HG03196 (cell line): ENCODE measurements at regions not wholly inside any gene's neighbourhood (a gene's known extent, or its start where the extent isn't known, plus 50 kb on each side); places are given as distances from the start of the nearest gene placed in this dataset.
"Not testable (repeated sequence)": the region's sequence is repeated elsewhere in the genome, so short reads cannot be mapped to it uniquely, and the experiment has no call there.

Experiments used
- ATAC-seq: cut with Tn5 transposase; IDR thresholded peaks from one replicate; pipeline ENCODE4 v1.9.1; 2021; ENCODE audit not compliant: unreplicated experiment

- ATAC-seq = no peak
Observed at GRCh38 chr2:129192841-129193253, 786.6 kb upstream of the RAB6C start.

GRCh38 chr2:129193961-129194360 is 785.5 kb upstream of the RAB6C start:
- no peak for ATAC-seq

GRCh38 chr2:129199501-129199900 is 780.0 kb upstream of the RAB6C start:
- no peak for ATAC-seq

DNA sequence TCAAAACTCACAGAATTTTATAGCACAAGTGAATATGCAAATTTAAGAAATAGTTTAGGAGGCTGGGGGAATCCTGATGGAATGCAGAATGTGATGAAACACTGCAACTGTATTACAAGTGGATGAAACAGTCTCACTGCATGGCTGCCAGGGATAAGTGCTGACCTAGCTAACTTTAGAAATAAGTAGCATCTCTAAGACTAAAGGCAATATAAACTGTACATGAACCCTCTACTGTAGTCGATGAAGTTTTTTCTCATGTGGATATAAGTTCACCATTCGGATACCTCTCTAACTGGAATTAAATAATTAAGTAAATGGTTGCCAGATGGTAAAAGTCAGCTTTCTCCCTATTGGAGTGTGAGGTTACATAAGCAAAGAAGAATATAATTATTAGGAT is 777.8 kb upstream of the RAB6C start:
- ATAC-seq = no peak

DNA sequence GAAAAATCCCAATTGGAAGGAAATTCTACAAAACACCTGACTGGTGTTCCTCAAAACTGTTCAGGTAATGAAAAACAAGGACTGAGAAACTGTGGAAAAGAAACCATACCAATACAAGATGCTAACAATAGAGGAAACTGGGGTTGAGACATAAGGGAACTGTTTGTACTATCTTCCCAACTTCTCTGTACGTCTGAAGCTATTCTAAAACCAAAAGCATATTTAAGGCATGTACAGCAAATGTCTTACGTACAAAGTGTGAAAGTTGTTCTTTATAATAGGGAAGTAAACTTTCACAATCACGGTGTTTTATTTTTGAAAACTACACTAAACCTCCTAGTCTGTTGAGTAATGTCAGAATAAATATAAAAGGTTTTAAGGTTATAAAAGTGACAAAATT is 776.1 kb upstream of the RAB6C start:
- ATAC-seq = no peak

DNA sequence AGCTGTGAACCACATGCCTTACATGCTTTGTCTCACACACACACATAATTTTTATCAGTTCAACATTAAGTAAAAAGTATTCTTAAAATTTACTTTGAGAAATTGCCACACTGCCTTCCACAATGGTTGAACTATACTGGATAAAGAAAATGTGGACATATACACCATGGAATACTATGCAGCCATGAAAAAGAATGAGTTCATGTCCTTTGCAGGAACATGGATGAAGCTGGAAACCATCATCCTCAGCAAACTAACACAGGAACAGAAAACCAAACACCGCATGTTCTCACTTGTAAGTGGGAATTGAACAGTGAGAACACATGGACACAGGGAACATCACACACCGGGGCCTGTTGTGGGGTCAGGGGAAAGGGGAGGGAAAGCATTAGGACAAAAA is 774.9 kb upstream of the RAB6C start:
- not testable (repeated sequence) for ATAC-seq

GRCh38 chr2:129205176-129205575 is 774.3 kb upstream of the RAB6C start:
- no peak for ATAC-seq

- no peak for ATAC-seq
Observed at GRCh38 chr2:129205766-129206165, 773.7 kb upstream of the RAB6C start.

DNA sequence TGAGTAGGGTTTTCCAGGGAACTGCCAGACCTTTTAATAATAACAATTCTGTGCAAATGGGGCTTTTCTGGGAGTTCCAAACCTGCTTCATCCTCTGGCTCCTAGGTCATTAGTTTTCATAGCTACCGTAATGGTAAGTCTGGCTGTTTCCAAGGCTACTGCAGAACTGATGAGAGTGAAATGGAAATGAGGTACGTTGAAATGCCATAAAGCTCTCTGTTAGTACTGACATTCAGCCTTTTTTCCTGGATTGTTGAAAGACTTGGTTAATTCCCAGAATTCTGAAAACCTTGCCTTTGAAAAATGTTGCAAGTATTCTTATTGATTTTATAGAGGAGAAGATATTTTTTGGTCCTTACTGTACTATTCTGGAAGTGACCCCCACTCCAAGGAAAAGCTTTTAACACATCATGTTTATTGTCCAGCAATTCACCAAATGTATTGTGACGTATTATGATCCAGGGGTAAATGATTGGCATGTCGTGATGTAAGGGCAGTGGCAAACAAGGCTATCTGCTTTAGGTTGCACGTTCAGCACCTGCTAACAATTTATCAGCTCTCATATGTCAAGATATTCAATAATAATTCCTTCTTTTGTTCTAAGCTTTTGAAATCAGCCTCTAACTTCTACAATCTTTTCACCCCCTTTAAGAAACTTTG is 767.0 kb upstream of the RAB6C start:
- ATAC-seq = no peak

DNA sequence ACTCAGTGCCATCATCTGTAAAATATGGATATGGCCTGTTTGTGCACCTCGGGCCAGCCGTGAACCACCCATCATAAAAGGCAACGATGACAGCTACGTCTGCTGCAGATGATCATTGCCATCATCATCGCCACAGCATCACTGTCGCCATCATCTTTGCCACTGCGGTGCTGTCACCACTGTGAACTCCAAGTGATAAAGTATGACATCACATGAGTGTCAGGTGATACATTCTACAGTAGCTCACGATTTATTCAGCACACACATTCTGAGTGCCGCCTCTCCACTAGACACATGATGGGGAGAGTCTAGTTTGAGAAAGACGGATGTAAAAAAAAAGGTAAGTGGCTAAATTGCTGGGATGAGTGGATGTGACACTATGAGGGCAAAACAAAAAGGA is 755.4 kb upstream of the RAB6C start:
- ATAC-seq = no peak

DNA sequence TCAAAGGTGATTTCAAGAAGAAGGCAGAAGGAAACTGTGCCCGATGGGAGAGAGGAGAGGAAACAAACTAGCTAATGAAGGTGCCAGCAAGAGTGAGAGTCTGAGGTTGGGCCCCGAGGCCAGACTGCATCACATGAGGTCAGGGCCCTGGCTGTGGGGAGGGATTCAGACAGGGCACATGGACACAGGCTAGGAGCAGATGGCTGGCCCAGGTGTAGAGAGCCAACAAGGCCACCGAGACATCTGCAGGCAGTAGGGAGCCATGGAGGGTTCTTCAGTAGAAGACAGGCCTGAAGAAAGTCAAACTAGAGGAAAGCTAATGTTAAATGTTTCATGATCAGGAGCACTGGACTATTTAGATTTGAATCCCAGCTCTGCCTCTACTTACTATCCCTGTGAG is 755.0 kb upstream of the RAB6C start:
- no peak for ATAC-seq

- ATAC-seq = no peak
Observed at GRCh38 chr2:129229196-129229595, 750.3 kb upstream of the RAB6C start.

DNA sequence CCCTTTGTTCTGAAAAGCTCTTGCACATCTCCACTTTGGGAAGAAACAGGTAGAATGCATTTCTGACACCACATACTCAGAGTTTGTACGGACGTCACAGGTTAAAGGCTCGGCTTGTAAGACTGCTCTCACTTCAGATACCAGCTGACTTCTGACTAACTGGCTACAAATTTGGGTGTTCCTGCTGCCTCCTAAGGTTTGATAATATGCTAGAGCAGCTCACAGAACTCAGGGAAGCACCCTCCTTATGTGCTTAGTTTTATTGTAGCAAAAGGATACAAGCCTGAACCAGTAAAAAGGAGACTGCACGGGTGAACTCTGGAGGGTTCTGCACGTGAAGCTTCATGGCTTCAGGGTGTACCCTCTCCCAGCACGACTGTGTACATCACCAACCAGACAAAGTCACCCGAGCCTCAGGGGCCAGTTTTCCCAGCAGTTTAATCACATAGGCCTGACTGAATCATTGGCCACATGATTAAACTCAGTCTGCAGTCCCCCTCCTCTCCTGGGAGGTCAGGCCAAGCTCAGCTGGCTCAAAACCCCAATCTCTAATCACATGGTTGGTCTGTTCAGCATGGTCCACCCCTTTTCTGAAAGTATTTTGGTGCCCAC is 749.5 kb upstream of the RAB6C start:
- no peak for ATAC-seq

DNA sequence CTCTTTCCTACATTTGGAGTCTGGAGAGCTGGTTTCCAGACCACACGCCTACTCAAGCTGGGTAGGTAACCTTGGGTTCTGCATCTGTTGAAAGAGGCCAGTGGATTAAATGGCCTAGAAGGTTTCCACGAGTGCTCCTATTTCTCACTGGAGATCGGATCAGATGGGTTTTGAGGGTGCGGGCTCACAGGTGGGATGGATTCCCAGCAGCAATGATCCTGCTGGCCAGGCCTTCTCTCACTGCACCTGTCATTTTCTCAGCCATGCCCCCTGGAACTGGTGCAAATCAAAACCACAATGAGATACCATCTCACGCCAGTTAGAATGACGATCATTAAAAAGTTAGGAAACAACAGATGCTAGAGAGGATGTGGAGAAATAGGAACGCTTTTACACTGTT is 747.5 kb upstream of the RAB6C start:
- no peak for ATAC-seq

- no peak for ATAC-seq
Observed at GRCh38 chr2:129233166-129233565, 746.3 kb upstream of the RAB6C start.

DNA sequence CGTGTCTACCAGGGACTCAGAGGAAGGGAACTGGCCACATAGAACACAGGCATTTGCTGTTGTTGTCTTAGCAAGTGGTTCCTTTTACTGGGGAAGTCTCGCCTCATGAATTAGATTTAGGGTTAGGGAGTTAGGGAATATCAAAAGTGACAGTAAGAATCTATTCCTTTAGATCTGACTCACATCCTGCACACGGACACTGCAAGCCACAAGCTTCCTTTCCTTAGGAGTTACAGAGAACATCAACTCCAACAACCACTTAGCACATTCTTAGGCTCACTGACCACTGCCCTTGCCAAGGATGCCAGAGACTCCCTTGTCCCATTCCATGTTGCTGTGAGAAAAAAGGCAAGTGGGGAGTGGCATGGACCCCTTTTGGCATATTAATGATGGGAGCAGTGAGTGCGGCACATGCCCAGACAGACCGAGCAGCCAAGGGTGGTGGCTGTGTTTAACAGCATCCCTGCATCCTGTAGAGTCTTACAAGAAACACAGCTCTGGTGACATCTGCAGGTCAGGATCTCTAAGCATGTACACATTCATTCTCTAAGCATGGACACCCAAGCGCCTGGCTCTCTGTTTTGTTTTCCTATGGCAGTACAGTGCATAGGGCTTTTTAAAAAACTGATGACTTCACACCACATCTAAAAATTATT is 745.6 kb upstream of the RAB6C start:
- no peak for ATAC-seq

DNA sequence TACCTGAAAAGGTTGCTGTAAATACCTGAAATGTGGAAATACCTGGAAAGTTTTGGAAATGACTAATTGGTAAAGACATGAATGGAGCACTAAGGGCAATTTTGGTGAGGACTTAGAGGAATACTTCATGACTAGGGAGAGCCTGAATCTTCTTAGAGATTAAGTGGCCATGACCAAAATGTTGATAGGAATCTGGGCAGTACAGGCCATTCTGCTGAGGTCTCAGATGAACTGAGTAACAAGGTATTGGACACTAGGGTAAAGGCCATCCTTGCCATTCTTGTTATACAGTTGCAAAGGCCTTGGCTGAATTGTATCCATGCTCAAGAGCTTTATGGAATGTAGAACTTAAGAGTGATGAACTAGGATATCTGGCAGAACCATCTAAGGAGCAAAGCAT is 742.9 kb upstream of the RAB6C start:
- no peak for ATAC-seq

DNA sequence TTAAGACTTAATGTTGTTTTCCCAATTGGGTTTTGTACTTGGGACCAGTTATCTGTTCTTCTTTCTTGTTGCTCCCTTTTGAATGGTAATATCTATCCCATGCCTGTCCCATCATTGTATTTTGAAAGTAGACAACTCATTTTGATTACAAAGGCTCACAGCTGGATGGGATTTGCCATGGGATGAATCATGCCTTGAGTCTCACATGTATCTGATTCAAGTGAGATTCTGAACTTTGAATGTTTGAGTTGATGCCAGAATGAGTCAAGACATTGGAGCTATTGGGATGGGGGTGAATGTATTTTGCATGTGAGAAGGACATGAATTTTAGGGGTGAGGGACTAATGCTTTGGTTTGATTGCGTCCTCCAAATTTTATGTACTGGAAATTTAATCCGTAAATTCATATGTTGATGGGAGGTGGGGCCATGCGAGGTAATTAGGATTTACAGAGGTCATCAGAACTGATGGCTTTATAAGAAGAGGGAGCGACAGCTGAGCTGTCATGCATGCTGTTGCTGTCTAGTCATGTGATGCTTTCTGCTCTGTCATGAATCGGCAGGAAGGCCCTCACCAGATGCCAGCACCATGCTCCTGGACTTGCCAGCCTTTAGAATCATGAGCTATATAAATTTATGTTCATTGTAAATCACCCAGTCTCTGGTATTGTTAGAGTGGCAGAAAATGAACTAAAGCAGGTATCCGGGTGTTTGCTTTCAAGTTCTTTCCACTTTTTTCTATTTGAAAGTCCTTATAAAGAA is 741.3 kb upstream of the RAB6C start:
- no peak for ATAC-seq

GRCh38 chr2:129239141-129239540 is 740.3 kb upstream of the RAB6C start:
- ATAC-seq = no peak

DNA sequence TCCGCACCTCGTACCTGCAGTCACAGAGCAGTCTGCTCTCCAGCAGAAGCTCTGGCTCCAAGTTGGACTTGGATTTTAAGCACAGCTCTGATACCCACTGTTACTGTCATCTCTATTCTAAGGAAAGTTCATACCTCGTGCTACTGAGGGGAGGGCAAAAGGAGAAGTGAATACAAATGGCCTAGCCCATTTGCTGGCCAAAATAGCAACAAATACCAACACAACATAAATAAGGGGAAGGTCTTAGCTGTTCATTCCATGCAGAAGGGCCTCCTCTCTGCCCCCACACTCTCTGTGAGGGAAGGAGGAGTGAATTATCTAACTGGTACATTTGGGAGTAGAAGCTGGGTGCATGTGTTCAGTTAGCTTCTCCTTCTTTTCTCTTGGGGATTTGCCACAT is 739.4 kb upstream of the RAB6C start:
- no peak for ATAC-seq

- ATAC-seq = no peak
Observed at GRCh38 chr2:129242269-129242668, 737.2 kb upstream of the RAB6C start.

DNA sequence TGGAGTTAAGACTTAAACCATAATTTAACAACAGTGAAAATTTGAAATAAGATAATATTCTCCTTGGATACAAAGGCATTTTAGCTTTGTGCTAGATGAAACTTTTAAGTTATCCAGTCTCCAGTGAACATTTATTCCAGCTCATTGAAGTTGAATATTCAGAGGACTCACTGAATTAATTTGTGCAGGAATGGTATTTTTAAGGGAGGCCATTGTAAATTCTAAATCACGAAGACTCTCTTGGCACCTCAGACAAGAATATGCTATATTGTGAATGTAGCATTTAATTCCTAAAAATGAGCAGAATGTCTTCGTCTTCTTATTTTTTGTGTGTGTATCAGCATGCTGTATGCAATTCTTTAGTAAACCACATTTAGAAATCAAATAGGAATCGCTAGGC is 731.7 kb upstream of the RAB6C start:
- no peak for ATAC-seq
